ENCODE measurements at regions not wholly inside any gene's neighbourhood (a gene's known extent, or its start where the extent isn't known, plus 50 kb on each side); places are given as distances from the start of the nearest gene placed in this dataset.

- DNase-seq (ENCODE audit: extremely low spot score, unreplicated experiment): no peak
- Mint-ChIP-seq H3K9me3 (ENCODE audit: unreplicated experiment) (no peaks in the 10 kb centered on the region), H3K36me3 (ENCODE audit: unreplicated experiment) (no peaks in the 10 kb centered on the region), H3K4me1 (ENCODE audit: unreplicated experiment) (peaks cover 4% of the 10 kb centered on the region), H3K4me3 (ENCODE audit: unreplicated experiment) (no peak overlapping the region), H3K27me3 (ENCODE audit: unreplicated experiment) (peaks cover 22% of the 10 kb centered on the region), H3K27ac (ENCODE audit: unreplicated experiment) (no peak overlapping the region)
- TF ChIP-seq CTCF (IDR thresholded peaks at IDR 0.05): no peak
These were observed 76.5 kb downstream of the RHOU start for GRCh38 chr1:228811712-228812305.

GRCh38 chr1:228812961-228813360 lies 77.7 kb downstream of the RHOU start:
- TF ChIP-seq CTCF (IDR thresholded peaks at IDR 0.05): no peak
- Mint-ChIP-seq H3K27ac (ENCODE audit: unreplicated experiment) (no peak overlapping the region), H3K4me1 (ENCODE audit: unreplicated experiment) (peaks cover 4% of the 10 kb centered on the region), H3K4me3 (ENCODE audit: unreplicated experiment) (no peak overlapping the region), H3K27me3 (ENCODE audit: unreplicated experiment) (peaks cover 23% of the 10 kb centered on the region), H3K9me3 (ENCODE audit: unreplicated experiment) (no peaks in the 10 kb centered on the region), H3K36me3 (ENCODE audit: unreplicated experiment) (no peaks in the 10 kb centered on the region)
- no peak for DNase-seq (ENCODE audit: extremely low spot score, unreplicated experiment)

GRCh38 chr1:228814176-228814575 lies 78.9 kb downstream of the RHOU start:
- peaks cover 4% of the 10 kb centered on the region for H3K4me1 Mint-ChIP-seq (ENCODE audit: unreplicated experiment)
- H3K27ac Mint-ChIP-seq (ENCODE audit: unreplicated experiment): no peak overlapping the region
- H3K36me3 Mint-ChIP-seq (ENCODE audit: unreplicated experiment): no peaks in the 10 kb centered on the region
- no peak for TF ChIP-seq CTCF (IDR thresholded peaks at IDR 0.05)
- peaks cover 16% of the 10 kb centered on the region for H3K27me3 Mint-ChIP-seq (ENCODE audit: unreplicated experiment)
- no peaks in the 10 kb centered on the region for H3K9me3 Mint-ChIP-seq (ENCODE audit: unreplicated experiment)
- H3K4me3 Mint-ChIP-seq (ENCODE audit: unreplicated experiment): no peak overlapping the region
- DNase-seq (ENCODE audit: extremely low spot score, unreplicated experiment): peak; percentile 30

GRCh38 chr1:228818296-228818695 lies 83.0 kb downstream of the RHOU start:
- Mint-ChIP-seq H3K27ac (ENCODE audit: unreplicated experiment) (no peak overlapping the region), H3K36me3 (ENCODE audit: unreplicated experiment) (no peaks in the 10 kb centered on the region), H3K4me1 (ENCODE audit: unreplicated experiment) (no peaks in the 10 kb centered on the region), H3K9me3 (ENCODE audit: unreplicated experiment) (no peaks in the 10 kb centered on the region), H3K27me3 (ENCODE audit: unreplicated experiment) (peaks cover 14% of the 10 kb centered on the region), H3K4me3 (ENCODE audit: unreplicated experiment) (no peak overlapping the region)
- no peak for TF ChIP-seq CTCF (IDR thresholded peaks at IDR 0.05)
- no peak for DNase-seq (ENCODE audit: extremely low spot score, unreplicated experiment)

- no peak for TF ChIP-seq CTCF (IDR thresholded peaks at IDR 0.05)
- DNase-seq (ENCODE audit: extremely low spot score, unreplicated experiment): no peak
- no peak overlapping the region for H3K4me3 Mint-ChIP-seq (ENCODE audit: unreplicated experiment)
- peaks cover 8% of the 10 kb centered on the region for H3K27me3 Mint-ChIP-seq (ENCODE audit: unreplicated experiment)
- H3K27ac Mint-ChIP-seq (ENCODE audit: unreplicated experiment): no peak overlapping the region
- no peaks in the 10 kb centered on the region for H3K36me3 Mint-ChIP-seq (ENCODE audit: unreplicated experiment)
- H3K4me1 Mint-ChIP-seq (ENCODE audit: unreplicated experiment): no peaks in the 10 kb centered on the region
- H3K9me3 Mint-ChIP-seq (ENCODE audit: unreplicated experiment): no peaks in the 10 kb centered on the region
These were observed 83.8 kb downstream of the RHOU start for GRCh38 chr1:228818928-228819630.

All from osteocyte (in vitro differentiated cells).